Endothelial cell (in vitro differentiated cells): ENCODE measurements at regions not wholly inside any gene's neighbourhood (a gene's known extent, or its start where the extent isn't known, plus 50 kb on each side); places are given as distances from the start of the nearest gene placed in this dataset.

ENCODE experiments used
- DNase-seq: peaks from one replicate; pipeline ENCODE4 v3.0.0; 2021; ENCODE audit warnings: low spot score
- H3K27ac Mint-ChIP-seq: one replicate; pipeline ENCODE4 v1.8.0; 2021; ENCODE audit warnings: mixed read lengths, inconsistent platforms; ENCODE audit not compliant: unreplicated experiment
- H3K27me3 Mint-ChIP-seq: one replicate; pipeline ENCODE4 v1.8.0; 2021; ENCODE audit warnings: mild to moderate bottlenecking, moderate library complexity, mixed read lengths, inconsistent platforms; ENCODE audit not compliant: unreplicated experiment
- H3K36me3 Mint-ChIP-seq: one replicate; pipeline ENCODE4 v1.8.0; 2021; ENCODE audit warnings: mild to moderate bottlenecking, low read depth, mixed read lengths, inconsistent platforms; ENCODE audit not compliant: unreplicated experiment
- H3K4me1 Mint-ChIP-seq: one replicate; pipeline ENCODE4 v1.8.0; 2021; ENCODE audit warnings: mild to moderate bottlenecking, mixed read lengths, inconsistent platforms; ENCODE audit not compliant: unreplicated experiment
- H3K4me3 Mint-ChIP-seq: one replicate; pipeline ENCODE4 v1.8.0; 2021; ENCODE audit warnings: mild to moderate bottlenecking, mixed read lengths, inconsistent platforms; ENCODE audit not compliant: unreplicated experiment
- H3K9me3 Mint-ChIP-seq: one replicate; pipeline ENCODE4 v1.8.0; 2021; ENCODE audit warnings: mixed read lengths, inconsistent platforms; ENCODE audit not compliant: unreplicated experiment
- TF ChIP-seq, protein P1 (sequence below): fragments of 200-600 bp; sonication (generic); IDR thresholded peaks from one replicate; pipeline ENCODE4 v1.5.0; 2021; ENCODE audit warnings: antibody characterized with exemption; ENCODE audit not compliant: unreplicated experiment

DNA sequence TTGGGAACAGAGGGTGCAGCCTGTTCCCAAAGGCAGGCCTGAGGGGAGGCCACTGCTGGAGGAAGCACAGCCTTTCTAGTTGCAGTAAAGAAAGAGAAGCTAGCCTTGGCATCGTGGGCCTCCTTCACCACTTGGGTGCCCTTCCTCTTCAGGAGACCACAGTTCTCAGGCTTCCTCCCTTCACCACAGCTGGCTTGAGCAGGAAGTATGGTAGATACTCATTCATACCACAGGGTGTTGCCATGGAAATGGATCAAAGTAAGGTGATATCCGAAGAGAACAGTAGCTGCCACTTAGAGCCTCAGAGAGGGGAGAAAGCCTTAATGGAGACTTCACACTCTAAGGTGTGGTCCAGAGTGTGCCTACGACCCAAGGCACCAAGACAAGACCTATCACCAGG, 120.4 kb upstream of the RIPOR2 start:
- H3K4me3 Mint-ChIP-seq, result no peak overlapping the region
- H3K4me1 Mint-ChIP-seq, result peaks cover 3% of the 10 kb centered on the region
- H3K9me3 Mint-ChIP-seq, result no peaks in the 10 kb centered on the region
- no peaks in the 10 kb centered on the region for H3K36me3 Mint-ChIP-seq
- TF ChIP-seq, protein P1, sequence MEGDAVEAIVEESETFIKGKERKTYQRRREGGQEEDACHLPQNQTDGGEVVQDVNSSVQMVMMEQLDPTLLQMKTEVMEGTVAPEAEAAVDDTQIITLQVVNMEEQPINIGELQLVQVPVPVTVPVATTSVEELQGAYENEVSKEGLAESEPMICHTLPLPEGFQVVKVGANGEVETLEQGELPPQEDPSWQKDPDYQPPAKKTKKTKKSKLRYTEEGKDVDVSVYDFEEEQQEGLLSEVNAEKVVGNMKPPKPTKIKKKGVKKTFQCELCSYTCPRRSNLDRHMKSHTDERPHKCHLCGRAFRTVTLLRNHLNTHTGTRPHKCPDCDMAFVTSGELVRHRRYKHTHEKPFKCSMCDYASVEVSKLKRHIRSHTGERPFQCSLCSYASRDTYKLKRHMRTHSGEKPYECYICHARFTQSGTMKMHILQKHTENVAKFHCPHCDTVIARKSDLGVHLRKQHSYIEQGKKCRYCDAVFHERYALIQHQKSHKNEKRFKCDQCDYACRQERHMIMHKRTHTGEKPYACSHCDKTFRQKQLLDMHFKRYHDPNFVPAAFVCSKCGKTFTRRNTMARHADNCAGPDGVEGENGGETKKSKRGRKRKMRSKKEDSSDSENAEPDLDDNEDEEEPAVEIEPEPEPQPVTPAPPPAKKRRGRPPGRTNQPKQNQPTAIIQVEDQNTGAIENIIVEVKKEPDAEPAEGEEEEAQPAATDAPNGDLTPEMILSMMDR, result no peak
- peaks cover 2% of the 10 kb centered on the region for H3K27me3 Mint-ChIP-seq
- DNase-seq, result no peak
- no peak overlapping the region for H3K27ac Mint-ChIP-seq

DNA sequence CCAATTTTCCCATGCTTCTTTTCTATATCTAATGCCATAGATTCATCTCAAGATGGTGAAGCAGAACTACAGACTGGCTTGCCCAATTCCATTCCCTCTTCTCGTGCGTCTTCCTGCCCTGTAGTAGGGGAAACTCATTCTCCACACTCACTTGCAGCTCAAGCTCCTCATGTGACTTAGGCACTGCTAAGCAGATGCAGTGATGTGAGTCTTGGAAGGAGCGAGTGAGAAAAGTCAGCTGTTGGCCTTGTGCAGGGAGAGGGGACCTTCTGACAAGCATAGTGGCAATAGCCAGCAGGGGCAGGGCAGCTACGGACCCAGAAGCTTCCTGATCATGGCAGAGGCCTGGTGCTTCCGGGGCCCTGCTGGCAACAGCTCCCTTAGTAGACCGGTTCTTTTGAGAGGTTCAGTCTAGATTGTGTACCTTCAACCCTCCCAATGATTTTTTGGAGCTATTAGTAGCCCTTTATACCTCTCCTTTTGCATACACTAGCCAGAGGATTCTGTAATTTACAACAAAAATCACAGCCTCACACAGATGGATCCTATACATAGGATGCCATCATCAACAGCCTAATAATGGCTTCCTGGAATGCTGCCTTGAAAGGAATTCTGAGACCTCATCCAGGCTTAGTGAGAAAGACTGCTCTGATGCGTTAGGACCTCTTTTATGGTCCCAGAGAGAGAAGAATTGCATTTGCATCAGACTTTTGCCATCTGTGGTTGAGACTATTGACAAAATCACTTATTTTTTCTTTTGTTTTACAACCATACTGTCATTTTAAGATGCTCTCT, 121.5 kb upstream of the RIPOR2 start:
- no peak for DNase-seq
- H3K4me3 Mint-ChIP-seq, result no peak overlapping the region
- H3K27me3 Mint-ChIP-seq, result peaks cover 4% of the 10 kb centered on the region
- TF ChIP-seq, protein P1, result no peak
- no peaks in the 10 kb centered on the region for H3K36me3 Mint-ChIP-seq
- H3K9me3 Mint-ChIP-seq, result no peaks in the 10 kb centered on the region
- peaks cover 11% of the 10 kb centered on the region for H3K4me1 Mint-ChIP-seq
- no peak overlapping the region for H3K27ac Mint-ChIP-seq

DNA sequence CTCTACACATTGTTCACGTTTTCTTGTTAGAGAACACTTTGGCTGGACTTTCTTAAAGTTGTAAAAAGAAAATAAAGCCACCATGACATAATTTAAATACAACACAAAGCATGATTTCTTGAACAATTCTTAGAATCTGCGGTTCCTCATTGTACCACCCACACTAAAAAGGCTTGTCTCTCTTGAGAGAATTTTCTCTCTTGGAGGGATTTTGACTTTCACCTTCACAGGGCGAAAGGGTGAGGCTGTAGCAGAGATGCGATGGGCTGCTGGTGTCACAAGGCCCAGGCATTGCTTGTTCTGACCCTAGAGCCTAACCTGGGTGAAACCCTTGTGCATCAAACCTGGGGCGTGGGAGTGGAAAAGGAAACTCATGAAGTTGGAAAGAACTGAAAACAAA, 122.7 kb upstream of the RIPOR2 start:
- Mint-ChIP-seq H3K27ac (no peak overlapping the region), H3K9me3 (no peaks in the 10 kb centered on the region), H3K4me3 (no peak overlapping the region), H3K4me1 (peaks cover 10% of the 10 kb centered on the region), H3K36me3 (no peaks in the 10 kb centered on the region), H3K27me3 (peaks cover 4% of the 10 kb centered on the region)
- TF ChIP-seq, protein P1, result no peak
- DNase-seq, result no peak

DNA sequence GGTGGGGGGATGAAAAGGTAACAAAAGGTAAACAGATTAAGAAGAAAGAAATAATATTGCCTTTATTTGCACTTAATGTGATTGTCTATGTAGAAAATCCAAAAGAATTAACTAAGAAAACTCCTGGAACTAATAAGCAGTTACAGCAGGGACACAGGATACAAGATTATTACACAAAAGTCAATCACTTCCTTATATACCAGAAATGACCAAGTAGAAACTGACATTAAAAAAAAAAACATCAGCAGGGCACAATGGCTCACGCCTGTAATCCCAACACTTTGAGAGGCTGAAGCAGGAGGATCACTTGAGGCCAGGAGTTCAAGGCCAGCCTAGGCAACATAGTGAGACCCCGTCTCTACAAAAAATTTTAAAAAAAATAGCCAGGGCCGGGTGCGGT, 123.2 kb upstream of the RIPOR2 start:
- Mint-ChIP-seq H3K4me1 (peaks cover 10% of the 10 kb centered on the region), H3K27me3 (peaks cover 4% of the 10 kb centered on the region), H3K4me3 (no peak overlapping the region), H3K27ac (no peak overlapping the region), H3K9me3 (no peaks in the 10 kb centered on the region), H3K36me3 (no peaks in the 10 kb centered on the region)
- no peak for DNase-seq
- TF ChIP-seq, protein P1, result no peak

DNA sequence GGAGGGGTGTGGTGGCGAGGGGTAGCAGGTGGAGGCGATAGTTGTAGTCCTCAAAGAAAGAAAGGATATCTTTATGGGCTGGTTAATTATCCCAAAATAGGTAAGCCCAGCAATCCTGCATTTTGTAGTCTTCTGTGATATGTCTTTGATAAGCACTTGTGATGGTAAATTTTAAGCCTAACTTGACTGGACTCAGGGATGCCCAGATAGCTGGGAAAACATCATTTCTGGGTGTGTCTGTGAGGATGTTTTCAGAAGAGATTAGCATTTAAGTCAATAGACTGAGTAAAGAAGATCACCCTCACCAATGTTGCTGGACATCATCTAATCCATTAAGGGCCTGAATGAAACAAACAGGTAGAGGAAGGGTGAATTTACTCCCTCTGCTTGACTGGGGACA, 124.8 kb upstream of the RIPOR2 start:
- Mint-ChIP-seq H3K36me3 (no peaks in the 10 kb centered on the region), H3K27ac (no peak overlapping the region), H3K4me3 (no peak overlapping the region), H3K27me3 (peaks cover 4% of the 10 kb centered on the region), H3K9me3 (no peaks in the 10 kb centered on the region), H3K4me1 (peaks cover 10% of the 10 kb centered on the region)
- TF ChIP-seq, protein P1, result no peak
- no peak for DNase-seq
